HG02870 (cell line): ENCODE measurements at regions not wholly inside any gene's neighbourhood (a gene's known extent, or its start where the extent isn't known, plus 50 kb on each side); places are given as distances from the start of the nearest gene placed in this dataset.
"Not testable (repeated sequence)": the region's sequence is repeated elsewhere in the genome, so short reads cannot be mapped to it uniquely, and the experiment has no call there.

ENCODE experiments used
- ATAC-seq: cut with Tn5 transposase; IDR thresholded peaks from one replicate; pipeline ENCODE4 v1.9.1; 2021; ENCODE audit warnings: mild to moderate bottlenecking, moderate library complexity; ENCODE audit not compliant: unreplicated experiment

DNA sequence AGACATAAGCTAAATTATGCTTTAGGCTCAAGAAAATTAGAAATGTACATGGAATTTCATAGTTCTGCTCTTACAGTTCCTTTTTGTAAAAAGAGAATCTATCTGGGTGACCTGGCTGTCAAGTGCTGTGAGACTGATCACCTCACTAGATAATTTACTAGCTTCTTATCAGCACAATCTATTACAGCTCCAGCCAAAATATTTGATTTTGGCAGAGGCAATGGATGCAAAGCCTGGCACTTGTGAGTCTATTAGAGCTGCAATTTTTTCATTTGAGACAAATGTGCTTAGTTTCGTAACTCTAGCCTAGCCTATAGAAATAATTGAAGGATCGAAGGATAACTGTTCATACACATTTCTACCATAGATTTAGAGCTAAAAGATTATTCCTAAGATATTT is 927.5 kb downstream of the SLC6A15 start:
- no peak for ATAC-seq

DNA sequence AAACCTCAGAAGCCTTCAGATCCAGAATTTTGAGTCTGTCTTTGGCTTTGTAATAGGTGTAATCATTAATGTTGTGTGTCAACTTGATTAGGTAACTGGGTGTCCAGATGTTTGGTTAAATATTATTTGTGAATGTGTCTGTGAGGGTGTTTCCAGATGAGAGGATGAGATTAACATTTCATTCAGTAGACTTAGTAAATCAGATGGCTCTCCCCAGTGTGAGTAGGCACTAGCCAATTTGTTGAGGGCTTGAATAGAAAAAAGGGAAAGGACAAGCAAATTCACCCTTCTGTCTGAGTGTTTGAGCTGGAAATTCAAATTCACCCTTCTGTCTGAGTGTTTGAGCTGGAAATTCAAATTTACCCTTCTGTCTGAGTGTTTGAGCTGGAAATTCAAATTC is 932.2 kb downstream of the SLC6A15 start:
- ATAC-seq, result no peak

DNA sequence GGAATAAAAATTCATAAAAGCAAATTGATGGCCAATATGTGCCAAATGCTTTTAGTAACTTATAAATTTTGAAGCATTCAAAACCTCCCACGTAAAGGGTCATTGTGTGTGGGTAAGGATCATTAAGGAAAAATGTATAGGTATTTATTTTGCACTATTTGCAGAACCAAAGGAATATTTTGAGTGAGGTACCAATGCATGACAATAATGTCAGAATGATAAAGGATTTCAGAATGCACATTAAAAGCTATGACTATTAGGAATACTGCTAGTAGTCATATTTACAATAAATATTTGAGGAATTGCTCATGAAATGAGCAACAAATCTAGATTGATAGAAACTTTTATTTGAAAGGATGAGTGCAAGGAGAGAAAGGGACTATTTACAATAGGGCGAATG is 932.8 kb downstream of the SLC6A15 start:
- no peak for ATAC-seq

DNA sequence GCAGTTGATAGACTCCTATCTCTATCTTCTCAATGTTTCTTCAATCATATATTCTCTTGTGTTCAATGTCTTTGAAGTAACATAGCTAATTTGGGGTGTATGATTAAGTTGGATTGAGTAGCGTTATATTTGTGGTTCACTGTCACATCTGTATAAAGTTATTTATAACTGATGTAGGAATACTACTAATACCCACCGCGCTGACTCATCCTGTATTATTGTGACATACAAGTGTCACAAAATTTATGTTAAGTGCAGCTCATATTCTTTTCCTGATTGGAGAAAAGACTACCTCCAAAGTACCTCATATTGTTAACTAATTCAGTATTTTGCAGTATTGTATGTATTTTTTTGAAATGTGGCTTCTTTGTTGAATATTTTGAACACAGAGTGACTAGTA is 940.8 kb downstream of the SLC6A15 start:
- ATAC-seq, result no peak

DNA sequence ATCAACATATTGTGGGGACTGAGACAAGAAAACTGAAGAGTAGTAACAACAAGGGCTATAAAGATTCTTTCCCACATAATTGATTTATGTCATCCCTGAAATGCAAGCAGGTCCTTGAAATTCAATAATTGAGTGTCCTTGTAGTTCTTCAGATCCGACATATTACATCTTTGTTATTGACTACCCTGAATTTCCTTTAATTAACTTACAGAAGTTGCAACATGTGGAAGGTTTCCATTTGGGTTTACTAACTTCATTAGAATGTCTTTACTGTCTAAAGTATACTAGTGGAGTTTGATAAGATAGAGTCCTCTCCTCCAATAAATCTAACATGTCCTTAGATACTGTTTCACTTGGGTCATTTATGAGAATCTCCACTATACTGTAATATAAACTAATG is 951.8 kb downstream of the SLC6A15 start:
- ATAC-seq, result no peak

DNA sequence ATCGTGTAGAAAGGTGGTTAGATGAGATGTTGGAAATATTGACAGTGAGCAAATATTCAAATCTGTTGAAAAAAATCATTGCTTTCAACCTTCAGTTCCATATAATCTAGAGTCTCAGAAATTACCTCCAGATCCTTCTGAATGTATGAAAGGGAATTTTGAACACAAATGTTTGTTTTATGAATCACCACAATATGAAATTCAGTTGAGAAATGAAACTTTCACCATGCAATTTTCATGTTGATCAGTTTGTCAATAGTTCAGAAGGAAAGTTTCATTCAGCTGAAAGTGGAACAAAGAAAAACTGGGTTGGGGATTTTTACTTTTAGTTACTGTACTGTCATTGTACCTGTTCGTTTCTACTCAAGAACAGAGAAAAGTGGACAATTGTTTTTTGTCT is 953.6 kb downstream of the SLC6A15 start:
- no peak for ATAC-seq

DNA sequence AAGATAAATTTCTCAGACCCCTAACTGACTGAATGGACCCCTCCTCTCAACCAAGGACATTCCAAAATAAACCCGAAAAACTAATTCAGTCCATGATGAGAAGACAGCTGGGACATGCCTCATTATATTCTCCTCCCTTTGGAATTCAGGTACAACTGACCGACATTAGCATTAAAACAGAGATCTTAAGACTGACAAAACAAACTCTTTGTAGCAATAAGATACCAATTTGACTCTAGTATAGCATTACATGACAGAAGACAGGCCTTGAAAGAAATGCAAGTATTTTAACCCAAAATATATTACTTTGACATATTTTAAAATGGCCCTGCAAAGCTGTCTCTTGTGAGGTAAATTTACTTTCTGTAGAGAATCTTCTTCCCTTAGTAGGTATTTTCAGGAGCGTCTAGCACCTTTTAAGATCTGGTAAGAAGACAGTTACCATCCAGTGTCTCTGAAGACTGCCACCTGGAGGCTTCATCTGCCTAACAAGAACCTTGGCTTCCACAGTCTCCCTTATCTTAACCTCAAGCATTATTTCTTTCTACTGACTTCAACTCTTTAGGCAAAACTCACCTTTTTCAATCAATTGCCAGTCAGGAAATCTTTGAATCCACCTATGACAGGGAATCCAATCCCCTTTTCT is 957.5 kb downstream of the SLC6A15 start:
- ATAC-seq, result no peak

DNA sequence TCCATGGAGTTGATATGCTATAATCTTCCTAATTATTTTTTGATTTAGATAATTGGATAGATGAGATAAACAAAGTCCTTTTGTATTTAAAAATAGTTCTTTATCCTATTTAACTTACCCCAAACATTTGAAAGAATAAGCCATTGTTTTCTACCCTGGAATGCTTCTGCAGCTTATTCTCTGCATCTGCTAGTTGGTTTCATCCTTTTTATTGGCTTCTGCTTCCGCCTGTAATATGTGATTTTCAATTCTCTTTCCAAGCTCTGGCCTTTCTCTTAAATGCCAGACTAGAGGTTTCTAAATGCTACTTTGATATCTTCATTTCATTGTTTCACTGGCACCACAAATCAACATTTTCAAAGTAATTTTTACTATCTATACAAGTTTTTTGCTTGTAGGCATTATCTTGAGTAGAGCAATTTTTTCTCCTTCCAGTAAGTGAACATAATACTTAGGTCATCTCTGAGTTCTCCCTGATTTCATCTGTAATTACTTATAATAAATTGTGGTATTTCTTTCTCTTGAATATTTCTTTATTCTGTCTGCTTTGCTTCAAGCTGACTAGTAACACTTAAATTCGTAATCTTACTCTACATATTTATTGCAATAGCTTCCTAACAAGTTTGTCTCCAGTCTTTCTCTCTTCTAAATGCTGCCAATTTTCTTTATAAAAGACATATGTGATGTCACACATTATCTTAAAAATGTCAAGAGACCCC is 958.4 kb downstream of the SLC6A15 start:
- ATAC-seq, result no peak

DNA sequence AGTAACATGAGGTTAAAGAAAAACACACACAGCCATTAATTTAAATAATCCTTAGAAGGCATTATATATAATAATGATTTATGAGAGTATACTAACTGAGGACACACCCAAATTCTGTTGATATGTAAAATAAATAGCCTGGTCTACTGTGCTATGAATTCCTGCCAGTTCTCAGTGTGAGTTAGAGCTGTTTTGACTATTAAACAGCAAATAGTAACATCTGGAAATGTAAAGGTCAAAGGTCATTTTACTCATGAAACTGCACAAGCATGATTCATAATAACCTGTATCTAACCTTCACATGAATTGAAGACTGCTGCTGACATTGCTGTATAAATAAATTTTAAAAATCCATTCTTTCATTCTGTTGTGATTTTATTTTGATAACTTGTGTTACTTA is 966.7 kb downstream of the SLC6A15 start:
- no peak for ATAC-seq

DNA sequence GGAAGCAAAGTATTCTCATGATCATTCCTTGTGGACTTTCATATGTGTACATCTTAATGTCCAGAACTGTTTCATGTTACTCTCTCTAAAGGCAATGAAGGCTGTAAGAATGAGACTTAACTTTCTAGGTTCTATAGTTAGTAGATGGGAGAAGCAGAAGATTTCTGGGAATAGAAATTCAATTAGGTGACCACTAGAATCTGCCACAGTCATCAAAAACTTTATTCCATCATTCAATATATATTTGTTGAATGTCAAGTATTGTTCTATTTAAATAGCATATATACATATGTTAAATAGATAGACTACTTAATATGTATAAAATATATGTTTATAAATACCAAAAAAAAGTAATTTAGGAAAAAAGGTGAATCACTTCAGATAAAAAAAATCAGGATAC is 972.9 kb downstream of the SLC6A15 start:
- no peak for ATAC-seq

DNA sequence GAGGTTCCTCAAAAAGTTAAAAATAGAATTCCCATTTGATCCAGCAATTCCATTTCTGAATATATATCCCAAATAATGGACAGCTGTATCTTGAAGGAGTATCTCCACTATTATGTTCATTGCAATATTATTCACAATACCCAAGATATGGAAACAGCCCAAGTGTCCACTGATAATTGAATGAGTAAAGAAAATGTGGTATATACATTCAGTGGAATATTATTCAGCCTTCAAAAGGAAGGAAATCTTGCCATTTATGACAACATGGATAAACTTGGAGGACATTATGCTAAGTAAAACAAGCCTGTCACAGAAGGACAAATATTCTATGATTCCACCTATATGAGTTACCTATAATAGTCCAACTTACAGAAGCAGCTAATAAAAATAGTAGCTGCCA is 979.0 kb downstream of the SLC6A15 start:
- no peak for ATAC-seq

DNA sequence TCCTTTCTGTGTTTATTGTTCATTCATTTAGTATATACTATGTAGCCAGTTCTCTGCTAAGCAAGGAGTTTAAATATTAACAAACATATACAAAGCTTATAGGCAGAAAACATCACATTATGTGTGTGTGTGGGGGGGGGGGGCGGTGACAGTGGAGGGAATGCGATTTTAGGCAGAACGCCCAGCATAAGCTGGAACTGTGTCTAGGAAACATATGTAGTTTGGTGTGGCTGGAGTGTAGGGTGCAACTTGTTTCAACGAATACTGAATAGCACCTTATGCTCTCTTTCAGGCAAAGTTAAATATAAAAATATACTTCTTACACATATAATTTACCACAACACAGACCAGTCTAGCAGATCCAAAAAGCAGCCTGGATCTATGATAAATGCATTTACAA is 980.6 kb downstream of the SLC6A15 start:
- ATAC-seq, result no peak

DNA sequence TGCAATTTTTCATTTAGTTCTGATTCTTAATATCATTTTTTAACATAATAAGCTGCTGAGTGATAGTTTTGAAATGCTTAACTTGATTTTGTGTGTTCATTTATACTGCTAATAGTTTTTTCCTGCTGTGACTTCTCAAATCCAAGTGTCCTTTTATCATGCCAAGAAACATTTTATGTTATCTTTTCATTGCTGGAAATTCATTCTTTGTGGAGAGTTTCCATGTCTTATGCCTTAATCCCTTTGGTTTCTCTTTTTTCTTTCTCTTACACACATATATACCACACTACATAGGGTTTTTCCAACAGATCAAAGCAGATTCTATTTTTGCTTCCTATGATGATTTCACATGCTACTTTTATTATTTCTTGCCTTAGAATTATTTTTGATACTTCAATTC is 981.1 kb downstream of the SLC6A15 start:
- no peak for ATAC-seq

DNA sequence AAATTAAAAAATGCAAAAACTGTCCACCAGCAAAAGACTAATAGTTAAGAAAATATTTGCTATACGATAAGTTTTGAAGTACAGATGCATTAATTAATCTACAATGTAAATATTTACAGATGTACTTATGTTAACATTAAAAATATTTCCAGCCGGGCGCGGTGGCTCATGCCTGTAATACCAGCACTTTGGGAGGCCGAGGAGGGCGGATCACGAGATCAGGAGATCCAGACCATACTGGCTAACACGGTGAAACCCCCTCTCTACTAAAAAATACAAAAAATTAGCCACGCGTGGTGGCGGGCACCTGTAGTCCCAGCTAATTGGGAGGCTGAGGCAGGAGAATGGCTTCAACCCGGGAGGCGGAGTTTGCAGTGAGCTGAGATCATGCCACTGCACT is 982.8 kb downstream of the SLC6A15 start:
- not testable (repeated sequence) for ATAC-seq

DNA sequence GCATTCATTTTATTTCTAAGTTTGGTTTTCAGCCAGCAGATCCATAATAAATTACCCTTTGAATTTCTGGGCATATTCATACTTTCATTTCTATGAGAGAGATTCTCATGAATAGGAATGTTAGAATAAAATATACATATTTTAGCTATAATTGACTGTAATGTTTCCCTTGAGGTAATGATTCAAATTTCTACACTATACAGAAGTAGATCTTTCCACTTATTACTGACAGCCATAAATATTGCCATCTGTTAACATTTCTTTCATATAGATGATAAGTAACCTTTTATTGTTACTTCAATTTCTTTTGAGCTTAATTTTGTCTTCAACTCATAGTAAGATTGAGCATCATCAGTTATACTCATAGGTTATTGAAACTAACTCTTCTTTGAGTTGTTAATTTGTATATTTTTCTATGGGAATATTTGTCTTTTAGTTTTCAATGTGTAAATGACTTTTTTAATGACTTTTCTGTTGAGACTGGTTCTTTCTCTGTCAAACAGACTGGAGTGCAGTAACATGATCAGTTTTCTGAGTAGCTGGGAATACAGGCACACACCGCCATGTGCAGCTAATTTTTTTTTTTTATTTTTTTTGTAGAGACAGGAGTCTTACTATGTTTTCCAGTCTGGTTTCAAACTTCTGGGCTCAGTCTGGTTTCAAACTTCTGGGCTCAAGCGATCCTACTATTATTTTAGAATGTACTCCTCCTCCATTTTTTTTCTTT is 991.6 kb downstream of the SLC6A15 start:
- ATAC-seq, result no peak

DNA sequence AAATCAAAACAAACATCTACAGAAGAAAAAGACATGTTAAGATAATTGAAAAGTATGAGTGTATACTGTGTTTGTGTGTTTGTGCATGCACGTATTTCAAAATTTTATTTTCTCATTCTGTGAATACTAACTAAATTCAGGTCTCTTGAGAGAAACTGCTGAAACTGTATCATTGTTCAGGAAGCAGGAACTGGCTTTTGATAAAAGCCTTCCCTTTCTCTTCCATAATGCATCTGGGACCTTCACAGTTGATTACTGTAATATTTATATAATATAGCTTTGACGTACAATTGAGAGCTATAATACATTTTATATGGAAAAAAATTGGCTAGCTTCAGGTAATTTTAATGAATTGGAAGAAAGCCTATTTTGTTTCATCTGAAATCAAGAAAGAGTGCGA is 993.5 kb downstream of the SLC6A15 start:
- no peak for ATAC-seq

DNA sequence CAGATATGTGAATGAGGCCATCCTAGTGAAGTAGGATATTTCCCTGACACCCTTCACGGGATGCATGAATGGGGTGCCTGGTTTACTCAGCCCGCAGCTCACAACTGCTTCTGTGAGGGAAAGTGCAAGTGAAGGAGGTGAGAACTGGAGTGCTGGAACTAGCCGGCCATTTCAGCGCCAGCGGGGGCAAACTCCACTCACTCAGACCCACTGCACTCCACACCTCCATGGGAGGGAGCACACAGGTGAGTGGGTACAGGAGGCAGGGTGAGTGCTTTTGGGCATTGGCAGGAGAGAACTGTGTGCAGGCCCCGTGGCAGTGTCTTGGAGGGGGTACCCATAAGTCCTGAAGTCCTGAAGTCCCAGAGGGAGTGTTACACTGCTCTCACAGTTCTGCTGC is 1008.4 kb downstream of the SLC6A15 start:
- no peak for ATAC-seq

DNA sequence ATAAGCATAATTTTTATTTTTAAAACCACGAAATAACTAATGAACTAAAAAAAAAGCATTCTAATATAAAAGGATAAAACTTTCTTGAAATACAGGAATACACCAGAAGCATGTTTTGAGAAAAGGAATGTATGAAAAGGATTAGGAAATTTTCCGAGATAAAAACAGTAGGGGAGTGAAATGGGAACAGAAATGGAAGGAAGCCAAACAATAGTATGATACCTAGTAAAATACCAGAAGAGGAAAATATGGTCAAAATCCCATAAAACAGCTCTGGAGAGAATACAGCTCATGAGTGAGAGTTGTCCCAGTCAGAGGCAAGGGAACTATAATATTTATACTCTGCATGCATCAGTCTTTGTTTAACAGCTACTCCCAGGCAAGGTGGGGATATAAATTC is 1016.2 kb downstream of the SLC6A15 start:
- ATAC-seq, result no peak

DNA sequence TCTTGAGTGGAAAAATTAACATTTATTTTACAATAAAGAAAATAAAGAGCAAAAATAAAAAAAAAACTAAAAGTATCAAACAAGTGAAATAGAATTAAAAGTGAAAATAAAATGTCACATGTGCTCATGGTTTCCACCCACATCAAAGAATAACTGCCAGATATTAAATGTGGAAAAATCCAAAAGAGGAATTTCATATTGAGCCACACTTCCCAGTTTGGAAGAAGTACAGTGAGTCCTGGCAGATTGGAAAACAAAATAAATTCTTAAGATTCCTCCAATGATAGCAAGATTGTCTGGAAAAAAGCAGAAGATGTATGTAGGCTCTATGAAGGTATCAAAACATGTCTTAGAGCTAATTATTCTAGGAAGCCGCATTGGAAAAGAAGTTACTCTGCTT is 1019.5 kb downstream of the SLC6A15 start:
- ATAC-seq, result no peak

DNA sequence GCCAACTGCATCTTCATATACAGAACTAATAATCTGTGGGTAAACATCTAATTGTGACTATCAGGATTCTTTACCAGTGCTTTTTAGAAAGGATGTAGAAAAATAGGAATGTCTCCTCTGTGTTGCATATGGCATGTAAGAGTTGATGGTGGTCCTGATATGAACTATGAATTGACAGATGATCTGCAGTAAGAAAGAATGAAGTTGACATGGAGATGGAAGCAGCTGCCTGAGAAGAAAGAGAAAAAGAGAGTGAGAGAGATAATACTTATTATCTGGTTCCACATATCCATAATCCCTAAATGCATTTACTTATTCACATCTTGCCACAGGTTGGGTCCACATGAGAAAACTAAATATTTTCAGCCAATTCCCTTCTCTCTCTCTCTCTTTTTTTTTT is 1022.9 kb downstream of the SLC6A15 start:
- ATAC-seq, result no peak

DNA sequence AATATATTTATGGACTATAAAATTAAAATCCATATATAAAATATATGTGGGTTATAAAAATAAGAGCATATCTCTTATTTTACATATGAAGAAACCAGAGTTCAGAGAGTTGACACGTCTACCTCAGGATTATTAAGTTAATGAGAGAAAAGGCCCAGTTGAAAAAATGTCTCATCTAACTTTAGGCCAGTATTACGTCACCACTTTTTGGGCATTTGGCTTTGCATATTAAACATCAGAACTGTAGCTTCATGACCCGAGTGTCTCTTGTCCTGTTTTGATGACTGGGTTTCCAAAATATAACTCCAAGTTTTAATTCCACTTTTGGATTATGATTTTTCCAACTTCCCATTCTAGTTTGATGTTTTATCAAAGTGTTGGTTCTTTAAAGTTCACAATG is 1026.1 kb downstream of the SLC6A15 start:
- ATAC-seq, result no peak

DNA sequence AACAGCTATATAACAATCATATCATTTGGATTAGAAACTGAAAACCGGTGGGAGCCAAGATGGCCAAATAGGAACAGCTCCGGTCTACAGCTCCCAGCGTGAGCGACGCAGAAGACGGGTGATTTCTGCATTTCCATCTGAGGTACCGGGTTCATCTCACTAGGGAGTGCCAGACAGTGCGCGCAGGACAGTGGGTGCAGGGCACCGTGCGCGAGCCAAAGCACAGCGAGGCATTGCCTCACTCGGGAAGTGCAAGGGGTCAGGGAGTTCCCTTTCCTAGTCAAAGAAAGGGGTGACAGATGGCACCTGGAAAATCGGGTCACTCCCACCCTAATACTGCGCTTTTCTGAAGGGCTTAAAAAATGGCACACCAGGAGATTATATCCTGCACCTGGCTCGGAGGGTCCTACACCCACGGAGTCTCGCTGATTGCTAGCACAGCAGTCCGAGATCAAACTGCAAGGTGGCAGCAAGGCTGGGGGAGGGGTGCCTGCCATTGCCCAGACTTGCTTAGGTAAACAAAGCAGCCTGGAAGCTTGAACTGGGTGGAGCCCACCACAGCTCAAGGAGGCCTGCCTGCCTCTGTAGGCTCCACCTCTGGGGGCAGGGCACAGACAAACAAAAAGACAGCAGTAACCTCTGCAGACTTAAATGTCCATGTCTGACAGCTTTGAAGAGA is 1041.5 kb downstream of the SLC6A15 start:
- not testable (repeated sequence) for ATAC-seq
